GM21367 (cell line): ENCODE measurements at regions not wholly inside any gene's neighbourhood (a gene's known extent, or its start where the extent isn't known, plus 50 kb on each side); places are given as distances from the start of the nearest gene placed in this dataset.

Experiments
- ATAC-seq: cut with Tn5 transposase; IDR thresholded peaks from one replicate; pipeline ENCODE4 v1.9.1; 2021; ENCODE audit not compliant: unreplicated experiment

DNA sequence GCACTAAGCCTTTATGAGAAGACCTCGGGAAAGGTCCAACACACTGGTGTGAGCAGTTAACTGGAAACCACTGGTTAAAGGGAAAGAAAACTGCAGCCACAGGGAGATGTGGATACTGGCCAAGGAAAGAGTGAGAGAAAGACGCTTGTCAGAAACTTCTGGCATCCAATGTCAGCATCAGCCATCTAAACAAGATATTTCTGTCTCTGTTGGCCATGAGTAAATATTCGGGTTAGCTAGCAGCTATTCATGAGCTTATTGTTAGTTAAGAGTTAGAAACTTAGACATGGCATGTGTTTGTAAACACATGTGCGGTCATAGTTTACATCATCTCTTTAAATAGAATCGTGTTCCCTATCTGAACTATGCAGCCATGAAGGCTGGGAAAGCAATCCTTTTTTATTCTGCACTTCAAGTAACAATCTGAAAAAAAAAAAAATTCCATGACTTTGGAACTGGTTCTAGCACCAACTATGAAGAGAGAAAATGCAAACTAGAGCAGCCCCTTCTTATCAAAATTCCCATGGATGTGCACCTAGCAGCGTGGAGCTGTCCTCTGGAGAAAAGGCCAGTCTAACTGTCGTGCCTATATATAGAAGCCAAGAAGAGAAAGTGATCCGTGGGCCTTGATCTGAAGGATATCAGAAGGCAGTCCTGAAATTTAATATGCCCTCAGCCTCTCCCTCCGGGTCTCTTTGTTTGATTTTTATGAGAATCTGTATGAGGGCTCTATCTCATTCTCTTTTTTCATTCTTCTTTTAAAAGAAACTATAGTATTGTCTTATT, 84.0 kb upstream of the RFX8 start:
- ATAC-seq, result no peak

DNA sequence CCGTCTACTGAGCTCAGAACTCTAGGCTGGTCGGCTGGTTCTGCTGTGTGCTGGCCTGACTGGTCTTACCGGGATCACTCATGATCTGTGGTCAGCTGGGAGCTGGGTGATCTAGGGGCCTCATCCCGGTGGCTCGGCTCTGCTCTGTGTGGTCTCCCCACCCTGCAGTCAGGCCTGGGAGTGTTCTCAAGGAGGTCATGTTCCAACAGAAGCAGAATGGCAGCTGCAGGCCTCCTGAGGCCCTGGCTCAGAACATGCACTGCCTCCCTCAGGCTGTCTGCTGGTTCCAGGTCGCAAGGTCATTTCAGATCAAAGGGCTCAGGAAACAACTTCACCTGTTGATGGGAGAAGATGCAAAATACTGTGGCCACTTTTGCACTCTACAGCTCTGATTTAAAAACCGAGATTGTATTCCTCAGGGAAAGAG, 81.1 kb upstream of the RFX8 start:
- no peak for ATAC-seq

DNA sequence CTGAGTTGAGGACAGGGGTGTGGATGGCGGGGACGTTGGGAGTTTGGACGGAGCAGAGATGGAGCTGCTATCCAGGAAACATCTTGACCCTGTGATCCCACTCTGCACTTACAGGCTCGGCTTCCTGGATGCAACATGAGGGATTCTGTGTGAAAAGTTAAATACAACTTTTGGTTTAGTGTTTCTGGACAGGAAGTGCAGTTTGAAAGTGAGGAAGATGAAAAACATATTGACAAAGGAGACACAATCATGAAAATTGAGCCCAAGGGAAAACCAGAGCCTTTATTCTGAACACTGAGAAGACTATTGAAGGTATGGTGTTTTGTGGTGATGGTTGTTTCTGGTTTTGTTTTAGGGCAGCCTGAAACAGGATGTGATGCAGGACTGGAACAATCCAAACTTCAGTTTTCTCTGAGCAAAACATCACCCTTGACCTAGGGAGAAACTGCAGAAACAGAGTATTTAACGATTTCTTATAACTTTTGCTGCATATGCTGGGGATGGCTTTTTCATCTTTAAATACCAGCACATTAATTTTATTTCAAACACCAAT, 76.5 kb upstream of the RFX8 start:
- ATAC-seq, result no peak

DNA sequence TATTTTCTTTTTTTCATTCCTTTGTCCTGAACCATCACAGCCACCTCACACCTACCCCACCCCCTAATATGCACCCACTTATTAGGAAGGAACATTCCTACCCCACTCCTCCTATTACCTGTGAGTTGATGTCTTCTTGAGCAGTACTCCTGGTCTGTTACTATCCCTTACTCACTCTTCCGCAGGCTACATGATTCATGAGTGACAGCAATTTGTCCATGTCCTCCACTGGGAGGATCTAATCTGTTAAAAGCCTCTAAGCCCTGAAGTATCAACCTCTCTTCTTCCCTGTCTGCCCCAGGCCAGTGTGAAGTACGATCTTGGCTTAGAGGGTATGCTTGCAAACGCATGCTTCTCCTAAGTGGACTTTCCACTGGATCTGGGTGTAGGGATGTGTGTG, 75.6 kb upstream of the RFX8 start:
- ATAC-seq, result no peak

DNA sequence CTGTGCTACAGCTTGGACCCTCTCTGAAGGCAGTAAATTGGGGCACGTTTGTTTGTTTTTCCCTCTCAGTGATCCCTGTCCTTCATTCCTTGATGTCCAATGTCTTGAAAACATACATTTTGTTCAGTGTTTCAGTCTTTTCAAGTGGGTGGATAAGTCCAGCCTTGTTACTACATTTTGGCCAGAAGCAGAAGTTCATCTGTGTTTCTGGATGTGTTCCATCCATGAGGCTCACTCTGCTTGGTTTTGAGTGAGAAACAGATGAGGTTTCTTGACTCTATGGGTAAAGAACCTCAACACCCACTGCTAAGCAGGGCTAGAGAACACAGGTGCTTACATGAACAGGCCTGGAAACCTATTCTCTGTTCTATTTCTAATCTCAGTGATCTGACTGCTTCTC, 74.5 kb upstream of the RFX8 start:
- ATAC-seq, result no peak

DNA sequence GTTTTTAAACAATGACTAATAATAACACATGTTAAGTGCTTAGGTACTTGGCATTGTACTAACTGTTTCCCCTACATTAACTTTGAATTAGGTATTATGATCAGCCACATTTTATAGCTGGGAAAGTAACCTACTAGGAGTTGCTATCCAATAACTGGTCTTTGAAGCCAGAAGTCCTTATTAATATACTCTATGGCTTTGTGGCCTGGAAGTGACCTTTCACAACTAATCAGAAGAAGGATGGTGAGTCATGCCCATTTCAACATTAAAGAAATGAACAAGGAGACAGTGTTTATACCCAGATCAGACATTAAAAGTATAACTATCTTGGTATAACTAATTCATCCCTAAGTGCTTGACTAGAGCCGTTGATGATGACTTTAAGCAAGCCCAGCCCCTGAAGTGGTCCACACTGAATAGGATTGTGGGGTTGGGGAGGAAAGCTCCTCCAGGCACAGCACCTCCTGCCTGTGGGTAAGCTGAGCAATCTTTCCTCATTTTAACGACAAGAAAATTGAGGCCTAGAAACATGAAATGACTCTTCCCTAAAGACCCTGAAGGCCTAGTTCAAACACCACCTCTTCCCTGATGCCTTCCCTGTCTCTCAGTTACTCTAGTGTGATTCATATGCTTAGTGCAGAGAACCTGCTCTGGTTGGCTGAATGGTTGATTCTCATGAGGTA, 71.6 kb upstream of the RFX8 start:
- no peak for ATAC-seq

DNA sequence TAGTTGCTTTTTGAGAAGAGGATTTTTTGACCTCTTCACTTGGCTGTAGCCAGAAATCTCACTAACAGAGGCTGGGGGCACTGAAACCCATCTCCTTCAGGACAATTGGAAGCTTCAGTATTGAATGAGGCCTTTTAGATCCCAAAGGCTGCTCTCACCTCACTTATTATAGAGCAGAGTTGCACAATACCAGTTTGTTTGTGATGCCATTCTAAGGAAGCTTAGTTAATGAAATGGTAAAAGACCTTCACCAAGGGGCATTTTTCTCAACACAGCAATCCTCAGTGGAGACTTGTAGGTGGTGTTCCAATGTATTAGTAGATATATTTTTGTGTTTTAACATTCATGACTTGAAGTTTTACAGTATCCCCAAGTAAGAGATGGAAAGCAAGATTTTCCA, 71.0 kb upstream of the RFX8 start:
- ATAC-seq, result no peak

DNA sequence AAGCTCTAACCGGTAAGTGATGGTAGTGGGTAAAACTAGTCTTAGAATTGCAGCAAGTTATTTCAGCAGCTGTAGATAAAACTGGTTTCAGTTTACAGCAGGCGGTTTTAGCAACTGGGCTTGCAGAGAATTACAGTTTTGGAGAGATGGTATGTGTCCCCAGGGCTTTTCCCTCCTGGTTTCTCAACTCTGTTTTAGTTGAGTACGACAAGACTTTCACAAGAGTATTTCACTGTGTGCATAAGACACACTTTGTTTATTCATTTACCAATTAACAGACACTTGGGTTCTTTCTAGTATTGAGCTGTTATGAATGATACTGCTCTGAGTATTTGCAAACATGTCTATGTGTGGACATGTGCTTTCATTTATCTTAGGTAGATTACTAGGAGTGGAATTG, 65.6 kb upstream of the RFX8 start:
- no peak for ATAC-seq

DNA sequence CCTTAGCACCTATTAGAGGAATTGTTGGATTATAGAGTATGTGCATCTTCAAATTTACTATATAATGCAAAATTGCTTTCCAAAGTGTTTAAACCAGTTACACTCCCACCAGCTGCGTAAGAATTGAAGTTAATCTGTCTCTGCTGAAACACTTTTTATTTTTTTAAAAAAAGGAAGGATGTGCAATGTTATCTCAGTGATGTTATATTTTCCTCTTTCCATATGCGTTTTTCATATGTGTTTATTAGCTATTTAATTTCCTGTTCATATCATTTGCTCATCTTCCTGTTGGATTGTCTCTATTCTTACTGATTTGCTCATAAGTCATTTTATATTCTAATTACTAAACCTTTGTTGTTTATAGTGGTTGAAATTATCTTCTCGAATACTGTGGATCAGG, 63.2 kb upstream of the RFX8 start:
- ATAC-seq, result no peak

DNA sequence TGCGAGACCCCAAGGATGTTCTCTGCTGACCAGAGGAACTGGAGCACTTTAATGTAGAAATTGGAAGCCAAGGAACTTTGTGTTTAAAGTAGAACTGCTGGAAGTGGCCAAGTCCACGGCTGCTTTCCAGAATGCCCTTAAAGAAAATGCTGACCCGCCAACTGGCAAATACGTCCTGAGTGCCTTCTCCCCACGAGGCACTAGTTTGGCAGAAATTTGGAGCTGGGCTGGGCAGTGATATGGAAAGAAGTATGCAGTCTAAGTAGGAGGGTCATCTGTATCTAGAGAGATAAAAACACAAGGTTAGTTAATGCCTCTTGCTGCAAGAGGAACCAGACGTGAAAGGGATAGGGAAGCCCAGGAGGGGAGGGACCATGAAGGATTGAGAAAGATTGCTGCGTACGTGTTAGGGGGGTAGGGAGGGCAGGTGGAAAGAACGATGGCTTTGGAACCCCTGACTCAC, 59.3 kb upstream of the RFX8 start:
- no peak for ATAC-seq

DNA sequence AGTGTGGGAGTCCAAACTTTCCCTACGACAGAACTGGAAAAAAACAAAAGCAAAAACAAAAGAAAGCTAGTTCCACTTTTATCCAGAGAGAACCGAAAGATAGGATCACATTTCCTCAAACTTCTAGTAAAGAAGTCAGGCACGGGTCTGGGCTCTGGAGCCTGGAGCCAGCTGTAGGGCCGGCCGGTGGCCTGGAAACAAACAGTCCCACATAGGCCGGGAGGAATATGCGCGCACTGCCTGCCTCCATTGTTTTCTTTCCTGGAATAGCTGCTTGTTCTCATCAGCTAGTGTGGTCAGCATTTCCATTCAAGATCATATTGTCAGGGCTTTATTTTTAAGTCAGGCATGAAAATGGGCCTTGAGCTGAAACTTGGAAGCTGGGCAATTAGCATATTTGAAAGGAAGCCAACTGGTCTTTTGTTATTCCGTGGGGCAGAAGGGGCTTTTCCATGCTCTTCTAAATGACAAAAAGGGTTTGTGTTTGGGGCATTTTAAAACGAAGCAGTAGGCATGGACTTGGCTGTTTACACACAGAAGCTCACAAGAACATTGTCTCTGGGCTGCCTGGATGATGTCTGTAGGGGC, 58.7 kb upstream of the RFX8 start:
- ATAC-seq, result no peak

DNA sequence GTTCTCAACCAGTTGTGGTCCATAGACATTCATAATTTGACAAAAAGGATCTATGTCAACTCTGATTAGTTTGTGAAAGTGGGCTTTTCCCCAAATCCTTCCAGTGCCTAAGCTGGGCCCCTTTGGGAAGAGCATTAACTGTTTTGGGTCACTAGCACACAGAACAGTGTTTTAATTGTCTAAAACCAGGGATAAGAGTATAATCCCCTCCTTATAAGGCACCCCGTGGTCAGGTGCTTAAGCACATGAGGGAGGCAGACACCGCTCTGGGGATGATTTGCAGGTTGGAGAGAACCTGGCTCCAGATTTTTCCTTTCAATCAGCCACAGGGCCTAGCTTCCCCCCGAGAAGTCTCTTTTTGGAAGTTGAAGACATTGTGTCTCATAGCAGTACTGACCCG, 53.6 kb upstream of the RFX8 start:
- ATAC-seq, result no peak

DNA sequence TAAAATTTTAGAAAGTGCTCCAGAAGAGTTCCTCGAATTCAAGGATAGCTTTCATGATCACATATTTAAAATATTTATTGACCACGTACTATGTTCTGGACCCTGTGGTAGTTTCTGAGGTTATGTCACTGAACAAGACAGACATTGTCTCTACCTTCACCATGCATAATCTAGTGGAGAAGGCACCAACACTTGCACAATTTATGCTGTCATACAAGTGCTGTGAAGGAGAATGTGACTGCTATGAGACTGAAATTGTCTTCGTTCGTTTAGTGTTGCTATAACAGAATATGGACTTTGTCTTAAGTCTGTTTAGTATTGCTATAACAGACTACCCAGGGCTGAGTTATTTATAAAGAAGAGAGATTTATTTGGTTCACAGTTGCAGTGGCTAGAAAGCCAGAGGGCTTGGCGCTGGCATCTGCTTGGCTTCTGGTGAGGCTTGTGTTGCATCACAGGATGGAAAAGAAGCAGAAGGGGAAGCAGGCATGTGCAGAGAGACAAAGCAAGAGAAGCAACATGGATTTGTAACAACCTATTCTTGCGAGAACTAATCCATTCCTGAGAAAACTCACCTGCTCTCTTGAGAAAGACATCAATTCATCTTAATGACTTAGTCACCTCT, 50.0 kb upstream of the RFX8 start:
- no peak for ATAC-seq
